GM12872 (cell line): ENCODE measurements at regions not wholly inside any gene's neighbourhood (a gene's known extent, or its start where the extent isn't known, plus 50 kb on each side); places are given as distances from the start of the nearest gene placed in this dataset.

Source experiments
- TF ChIP-seq, protein P1 (sequence below): IDR thresholded peaks from 3 replicates; pipeline ENCODE4 v1.5.1; 2011; ENCODE audit warnings: low read depth, mild to moderate bottlenecking, low read length, moderate library complexity; ENCODE audit not compliant: insufficient read depth

DNA sequence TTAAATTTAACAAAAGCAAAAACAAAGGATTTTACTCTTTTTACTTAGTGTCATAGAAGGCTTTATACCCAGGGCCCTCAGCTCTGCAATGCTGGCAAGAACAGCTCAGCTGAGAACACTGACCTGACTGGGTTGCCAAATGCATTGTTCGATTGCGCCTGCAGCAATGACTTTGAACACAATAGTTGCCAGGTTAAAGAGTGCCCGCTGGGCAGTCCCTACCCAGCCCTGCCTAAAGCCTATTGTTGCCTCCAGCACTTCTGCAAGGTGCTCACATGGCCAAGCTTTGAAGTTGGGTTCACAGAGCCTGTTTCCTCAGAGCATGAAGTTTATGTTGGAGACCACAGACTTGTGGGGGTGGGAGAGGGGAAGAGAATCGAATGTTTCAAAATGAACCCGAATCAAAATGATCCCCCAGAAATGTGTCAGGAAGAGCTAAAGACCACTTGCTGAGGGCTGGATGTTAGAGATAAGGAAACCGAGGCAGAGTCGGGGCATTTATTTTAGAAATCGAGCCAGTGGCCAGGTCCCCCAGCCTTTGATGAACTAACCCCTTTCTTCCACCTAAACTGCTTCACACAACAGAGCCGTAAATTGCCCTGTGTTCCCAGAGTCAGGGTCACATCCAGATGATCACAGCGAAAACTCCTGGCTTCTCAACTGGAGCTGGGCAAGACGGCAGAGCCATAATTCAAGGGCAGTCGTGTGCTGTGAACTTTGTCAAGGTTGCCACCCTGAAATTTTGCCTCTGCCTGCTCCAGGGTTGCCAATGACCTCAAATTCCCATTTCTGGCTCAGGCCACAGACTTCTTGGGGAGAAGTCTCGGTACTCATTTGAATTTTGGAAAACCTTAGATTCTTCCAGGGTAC lies 55.0 kb downstream of the FOXA2 start:
- TF ChIP-seq, protein P1, sequence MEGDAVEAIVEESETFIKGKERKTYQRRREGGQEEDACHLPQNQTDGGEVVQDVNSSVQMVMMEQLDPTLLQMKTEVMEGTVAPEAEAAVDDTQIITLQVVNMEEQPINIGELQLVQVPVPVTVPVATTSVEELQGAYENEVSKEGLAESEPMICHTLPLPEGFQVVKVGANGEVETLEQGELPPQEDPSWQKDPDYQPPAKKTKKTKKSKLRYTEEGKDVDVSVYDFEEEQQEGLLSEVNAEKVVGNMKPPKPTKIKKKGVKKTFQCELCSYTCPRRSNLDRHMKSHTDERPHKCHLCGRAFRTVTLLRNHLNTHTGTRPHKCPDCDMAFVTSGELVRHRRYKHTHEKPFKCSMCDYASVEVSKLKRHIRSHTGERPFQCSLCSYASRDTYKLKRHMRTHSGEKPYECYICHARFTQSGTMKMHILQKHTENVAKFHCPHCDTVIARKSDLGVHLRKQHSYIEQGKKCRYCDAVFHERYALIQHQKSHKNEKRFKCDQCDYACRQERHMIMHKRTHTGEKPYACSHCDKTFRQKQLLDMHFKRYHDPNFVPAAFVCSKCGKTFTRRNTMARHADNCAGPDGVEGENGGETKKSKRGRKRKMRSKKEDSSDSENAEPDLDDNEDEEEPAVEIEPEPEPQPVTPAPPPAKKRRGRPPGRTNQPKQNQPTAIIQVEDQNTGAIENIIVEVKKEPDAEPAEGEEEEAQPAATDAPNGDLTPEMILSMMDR: no peak

DNA sequence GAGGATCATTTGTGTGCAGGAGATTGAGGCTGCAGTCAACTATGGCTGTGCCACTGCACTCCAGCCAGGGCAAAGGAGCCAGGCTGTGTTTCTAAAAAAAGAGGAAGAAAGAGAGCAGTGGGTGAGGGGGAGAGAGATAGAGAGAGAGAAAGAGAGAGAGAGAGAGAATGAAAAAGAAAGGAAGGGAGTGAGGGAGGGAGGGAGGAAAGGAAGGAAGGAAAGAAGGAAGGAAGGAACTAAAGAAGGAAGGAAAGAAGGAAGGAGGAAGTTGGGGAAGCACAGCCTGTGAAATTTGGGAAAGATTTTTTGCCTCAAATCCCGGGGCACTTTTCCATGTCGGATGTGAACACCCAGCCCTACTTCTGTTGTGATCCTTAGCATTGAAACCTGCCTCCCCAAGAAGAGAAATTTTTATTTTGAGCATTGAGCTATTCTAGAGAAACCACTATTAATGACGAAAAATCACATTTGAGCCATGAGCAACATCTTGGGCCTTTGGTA lies 57.8 kb downstream of the FOXA2 start:
- TF ChIP-seq, protein P1: no peak

DNA sequence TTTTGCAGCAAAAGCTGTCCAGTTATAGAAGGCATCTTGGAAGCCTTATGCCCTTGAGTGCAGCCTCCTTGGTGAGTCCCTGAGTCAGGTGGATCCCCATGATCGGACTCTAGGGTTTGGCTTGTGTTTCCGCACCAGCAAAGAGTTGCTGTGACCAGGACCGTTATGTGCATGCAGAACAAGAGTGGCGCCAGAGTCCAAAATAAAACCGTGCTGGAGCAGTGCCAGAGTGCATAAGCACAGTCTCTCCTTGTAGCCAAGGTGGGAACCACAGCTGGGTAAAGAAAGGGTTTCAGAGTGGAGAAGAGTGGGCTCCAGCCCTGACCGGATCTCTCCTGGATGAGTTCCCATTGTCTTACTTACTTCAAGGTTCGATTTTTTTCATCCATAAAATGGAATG lies 58.6 kb downstream of the FOXA2 start:
- TF ChIP-seq, protein P1: no peak

DNA sequence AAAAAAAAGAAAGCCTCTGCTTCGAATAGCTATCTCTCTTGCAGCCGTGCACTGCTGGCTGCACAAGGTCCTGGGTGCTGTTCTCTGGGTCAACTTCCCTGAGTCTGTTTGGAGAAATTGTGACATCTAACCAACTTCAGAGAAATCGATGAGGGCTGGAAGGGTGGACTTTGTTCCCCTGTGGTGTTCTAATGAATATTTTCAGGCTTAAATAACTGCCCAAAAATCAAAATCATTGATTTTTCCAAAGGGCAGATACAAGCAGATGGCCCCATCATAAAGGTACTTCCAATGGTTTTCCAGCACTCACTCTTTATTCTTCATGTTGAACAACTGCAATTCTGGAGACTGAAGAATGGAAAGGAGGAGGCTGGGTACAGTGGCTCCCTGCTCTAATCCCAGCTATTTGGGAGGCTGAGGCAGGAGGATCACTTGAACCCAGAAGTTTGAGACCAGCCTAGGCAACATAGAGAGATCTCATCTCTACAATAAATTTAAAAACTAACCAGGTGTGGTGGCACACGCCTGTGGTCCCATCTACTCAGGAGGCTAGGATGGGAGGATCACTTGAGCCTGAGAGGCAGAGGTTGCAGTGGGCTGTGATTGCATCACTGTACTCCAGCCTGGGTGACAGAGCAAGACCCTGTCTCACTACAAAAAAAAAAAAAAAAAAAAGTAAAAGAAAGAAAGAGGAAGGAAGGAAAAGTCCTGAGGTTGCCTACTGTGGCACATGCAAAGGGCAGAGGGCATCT lies 59.1 kb downstream of the FOXA2 start:
- TF ChIP-seq, protein P1: no peak

DNA sequence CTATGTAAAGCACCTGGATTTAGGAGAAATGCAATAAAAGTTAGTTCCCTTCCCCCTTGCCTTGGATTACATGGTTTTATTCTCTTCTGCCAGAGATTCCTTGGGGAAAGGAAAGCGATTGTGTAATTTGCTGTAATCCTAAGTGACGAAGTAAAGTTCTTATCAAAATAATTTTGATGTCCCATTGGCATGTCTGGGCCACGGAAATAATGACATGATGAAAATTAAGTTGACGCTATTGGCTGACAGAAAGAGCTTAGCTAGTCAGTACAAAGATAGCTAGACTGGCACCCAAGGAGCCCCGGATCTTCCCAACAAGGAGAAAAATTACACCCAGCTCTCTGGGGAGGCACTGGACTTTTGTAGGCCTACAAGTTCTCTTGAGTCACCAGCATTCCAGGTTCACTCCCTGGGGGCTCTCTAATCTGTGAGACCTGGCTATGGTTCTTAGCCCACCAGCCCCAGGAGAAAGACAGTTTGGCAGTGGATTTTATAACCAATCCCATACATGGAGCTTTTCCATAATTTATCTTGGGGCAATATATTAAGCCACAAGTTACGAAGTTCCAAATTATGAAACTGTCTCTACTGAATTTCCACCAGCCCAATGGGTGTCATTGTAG lies 59.9 kb downstream of the FOXA2 start:
- TF ChIP-seq, protein P1: no peak

DNA sequence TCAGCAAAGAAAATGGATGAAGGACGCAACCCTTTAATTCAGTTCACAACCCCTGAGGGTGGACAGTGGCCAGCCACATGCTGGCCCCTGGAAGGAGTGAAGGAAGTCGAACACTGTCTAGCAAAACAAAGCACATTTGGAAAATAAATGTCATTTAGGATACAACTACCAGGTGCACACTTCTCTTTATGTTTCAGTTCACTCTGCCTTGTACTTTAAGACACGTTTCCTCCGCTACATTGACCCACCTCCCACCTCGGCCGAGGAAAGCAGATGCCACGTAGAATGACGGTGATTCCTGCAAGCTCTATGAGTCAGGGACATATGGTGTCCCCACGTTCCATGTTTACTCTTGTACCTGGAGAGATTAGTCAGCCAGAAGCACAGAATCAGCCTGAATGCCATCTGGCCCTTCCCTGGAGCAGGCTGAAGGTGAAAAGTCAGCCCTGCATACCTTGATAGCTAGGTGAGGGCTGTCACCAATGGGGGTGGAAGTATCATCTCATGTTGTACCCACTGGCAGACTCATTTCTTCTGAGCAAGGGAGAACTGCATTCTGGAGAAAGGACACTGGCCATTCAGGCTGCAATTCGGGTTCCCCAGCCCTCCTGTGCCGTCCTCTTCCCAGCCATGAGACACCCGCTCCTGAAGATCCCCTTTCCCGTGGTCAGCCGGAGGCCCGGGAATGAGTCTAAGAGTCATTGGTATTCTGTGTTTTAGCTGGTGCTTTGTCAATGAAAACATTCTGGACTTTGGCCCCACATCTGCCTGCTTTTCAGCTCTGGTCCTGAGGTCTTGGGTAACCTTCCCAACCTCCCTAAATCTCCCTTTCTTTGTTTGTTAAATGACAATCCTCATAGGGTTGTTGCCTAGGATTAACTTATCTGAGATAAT lies 60.6 kb downstream of the FOXA2 start:
- TF ChIP-seq, protein P1: no peak

DNA sequence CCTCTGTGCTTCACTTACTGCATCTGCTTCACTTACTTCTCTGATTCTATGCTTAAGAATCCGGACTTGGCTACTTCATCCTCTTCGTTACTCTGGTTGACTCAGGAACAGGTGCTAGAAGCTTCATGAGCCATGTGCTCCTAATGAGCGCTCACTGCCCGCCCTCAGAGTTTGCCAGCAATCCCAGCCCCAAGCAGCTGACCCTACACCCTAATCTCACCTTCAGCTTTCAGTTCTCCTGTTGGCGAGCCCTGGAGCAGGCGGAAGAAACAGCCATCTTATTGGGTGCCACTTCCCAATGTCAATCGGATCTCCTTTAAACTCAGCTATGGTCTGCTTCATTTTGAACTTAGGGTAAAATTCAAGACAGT lies 61.3 kb downstream of the FOXA2 start:
- TF ChIP-seq, protein P1: no peak
